K562 (cell line): ENCODE measurements at regions not wholly inside any gene's neighbourhood (a gene's known extent, or its start where the extent isn't known, plus 50 kb on each side); places are given as distances from the start of the nearest gene placed in this dataset.

Source experiments
- ATAC-seq: fragments of 200-7000 bp; cut with Tn5 transposase; 3 replicates; pipeline ENCODE4 v1.9.1; 2020; ENCODE audit warnings: moderate library complexity
- BruUV-seq: library from RNA; stranded (reverse); fragments of 400-500 nt; replicated peaks from 2 replicates; lab custom pipeline; 2021; lab: Mats Ljungman, UMichigan
- CTCF ChIA-PET: fragments of 300-600 bp; formaldehyde crosslinking; extraction: SDS; loops from one replicate; lab custom pipeline; 2021; ENCODE audit warnings: low intra/inter-chr PET ratio; lab: Yijun Ruan, JAX
- POLR2A ChIA-PET: fragments of 300-600, 350-650 bp; sonication (Branson Sonifier 250); formaldehyde crosslinking; extraction: SDS; loops from one replicate; lab custom pipeline; 2021; ENCODE audit warnings: antibody characterized with exemption, inconsistent platforms; lab: Yijun Ruan, JAX
- DNase-seq, 4 experiments: peaks; one replicate each; pipeline versions ENCODE4 v3.0.0 to v3.0.0-alpha.2; 2011 to 2018; ENCODE audit warnings: low spot score in 3 of 4, mixed read lengths in 3 of 4; ENCODE audit errors: extremely low read depth in 1 of 4
- FAIRE-seq: peaks from 2 replicates; lab custom pipeline; 2011; peaks lifted over from hg19 to GRCh38; lab: Jason Lieb, UNC
- H2AFZ ChIP-seq: 2 replicates; pipeline ENCODE4 v1.6.0; 2011; ENCODE audit warnings: low read depth, low read length, control low read depth, inconsistent platforms
- H3K27ac ChIP-seq: fragments of 200-600 bp; 3 replicates; pipeline ENCODE4 v1.8.0; 2011; ENCODE audit warnings: low read depth, mild to moderate bottlenecking, control low read depth, inconsistent platforms, low read length, moderate library complexity, mixed read lengths; ENCODE audit errors: extremely low read depth
- H3K27me3 ChIP-seq, 2 experiments: fragments of 300-600 bp in 1 of 2; 2 replicates in 1 of 2; 3 replicates in 1 of 2; pipeline versions ENCODE4 v1.6.0 to v1.8.0; 2011; ENCODE audit warnings: inconsistent platforms in 2 of 2, low read length in 2 of 2, mild to moderate bottlenecking in 1 of 2, mixed read lengths in 1 of 2, moderate library complexity in 1 of 2; ENCODE audit not compliant: control insufficient read depth in 2 of 2, insufficient read depth in 2 of 2
- H3K36me3 ChIP-seq: fragments of 300-600 bp; 3 replicates; pipeline ENCODE4 v1.8.0; 2011; ENCODE audit warnings: mild to moderate bottlenecking, low read length, inconsistent platforms; ENCODE audit not compliant: control insufficient read depth, insufficient read depth
- H3K4me1 ChIP-seq, 2 experiments: fragments of 200-600 bp in 1 of 2; replicated peaks in 1 of 2; 2 replicates in 1 of 2; 3 replicates in 1 of 2; pipeline versions ENCODE4 v1.5.1 to v1.8.0; 2011; ENCODE audit warnings: inconsistent platforms in 2 of 2, low read length in 2 of 2, mild to moderate bottlenecking in 1 of 2, mixed read lengths in 1 of 2, moderate library complexity in 1 of 2; ENCODE audit not compliant: control insufficient read depth in 2 of 2, insufficient read depth in 2 of 2
- H3K4me2 ChIP-seq: 2 replicates; pipeline ENCODE4 v1.6.1; 2011; ENCODE audit warnings: low read length, control low read depth, inconsistent platforms, mixed read lengths; ENCODE audit not compliant: insufficient read depth
- H3K4me3 ChIP-seq: fragments of 200-600 bp; sonication (generic), shearing (Covaris generic); 2 replicates; pipeline ENCODE4 v1.5.1; 2016; ENCODE audit warnings: control low read depth, inconsistent platforms
- H3K79me2 ChIP-seq: fragments of 200-600 bp; 3 replicates; pipeline ENCODE4 v1.8.0; 2011; ENCODE audit warnings: low read length, inconsistent platforms; ENCODE audit not compliant: control insufficient read depth, insufficient read depth
- H3K9ac ChIP-seq, 2 experiments: 2 replicates each; pipeline versions ENCODE4 v1.6.0 to v1.6.1; 2011; ENCODE audit warnings: low read depth in 2 of 2, low read length in 2 of 2, control low read depth in 1 of 2, inconsistent platforms in 1 of 2, mild to moderate bottlenecking in 1 of 2, mixed read lengths in 1 of 2; ENCODE audit not compliant: insufficient read depth in 1 of 2
- H3K9me1 ChIP-seq: one replicate; pipeline ENCODE4 v1.6.0; 2011; ENCODE audit warnings: inconsistent platforms, mild to moderate bottlenecking, low read length, moderate library complexity; ENCODE audit not compliant: control insufficient read depth, insufficient read depth
- H3K9me3 ChIP-seq: replicated peaks from 2 replicates; pipeline ENCODE4 v1.5.1; 2011; ENCODE audit warnings: low read depth, low read length, inconsistent platforms; ENCODE audit not compliant: control insufficient read depth, insufficient read depth
- H4K20me1 ChIP-seq: replicated peaks from 2 replicates; pipeline ENCODE4 v1.6.1; 2011; ENCODE audit warnings: low read length, inconsistent platforms, mixed read lengths; ENCODE audit not compliant: control insufficient read depth, insufficient read depth
- ARID1B ChIP-seq: fragments of 450-650 bp; IDR thresholded peaks from 2 replicates; pipeline ENCODE4 v1.6.1; 2016; ENCODE audit warnings: antibody characterized with exemption, mild to moderate bottlenecking, inconsistent platforms
- BCL6 ChIP-seq: fragments of 250-450 bp; sonication (Bioruptor Pico); IDR thresholded peaks from 2 replicates; pipeline ENCODE4 v1.4.0; 2020
- CBX1 ChIP-seq: sonication (generic); IDR thresholded peaks from 2 replicates; pipeline ENCODE4 v1.6.1; 2016; ENCODE audit warnings: antibody characterized with exemption, low read depth, mild to moderate bottlenecking
- E2F8 ChIP-seq: fragments of 450-650 bp; IDR thresholded peaks from 2 replicates; pipeline ENCODE4 v1.7.1; 2018; ENCODE audit warnings: mild to moderate bottlenecking, low read depth; ENCODE audit not compliant: partially characterized antibody
- FOXA3 ChIP-seq, 2 experiments: fragments of 450-650 bp in 1 of 2; sonication (generic) in 1 of 2; formaldehyde crosslinking; IDR thresholded peaks in 1 of 2; conservative IDR thresholded peaks in 1 of 2; 2 replicates each; pipeline versions ENCODE4 v1.4.0 to v1.8.0; 2020 to 2022; ENCODE audit warnings: mild to moderate bottlenecking in 2 of 2, missing genetic modification reagents in 1 of 2
- HIVEP1 ChIP-seq: fragments of 250-450 bp; sonication (Bioruptor Pico); IDR thresholded peaks from 2 replicates; pipeline ENCODE4 v1.4.0; 2020; ENCODE audit warnings: mild to moderate bottlenecking
- MITF ChIP-seq: IDR thresholded peaks from 2 replicates; pipeline ENCODE4 v1.6.1; 2014; ENCODE audit warnings: antibody characterized with exemption
- NR4A1 ChIP-seq, 2 experiments: fragments of 250-450 bp in 1 of 2; fragments of 450-650 bp in 1 of 2; sonication (Bioruptor Pico) in 1 of 2; IDR thresholded peaks; 2 replicates each; pipeline versions ENCODE4 v1.4.0 to v1.6.1; 2016 to 2020; ENCODE audit warnings: mild to moderate bottlenecking in 2 of 2, missing compliant biosample characterization in 1 of 2, missing genetic modification characterization in 1 of 2, moderate library complexity in 1 of 2
- RBM14 ChIP-seq: fragments of 200-400 bp; formaldehyde crosslinking; IDR thresholded peaks from 2 replicates; pipeline ENCODE4 v1.6.1; 2018; ENCODE audit warnings: low read depth, mild to moderate bottlenecking, low read length, moderate library complexity, borderline replicate concordance; ENCODE audit not compliant: insufficient read depth
- RUNX1 ChIP-seq: sonication (generic); IDR thresholded peaks from 2 replicates; pipeline ENCODE4 v1.6.1; 2016; ENCODE audit warnings: antibody characterized with exemption, low read depth
- SFPQ ChIP-seq: fragments of 200-400 bp; formaldehyde crosslinking; IDR thresholded peaks from 2 replicates; pipeline ENCODE4 v1.6.1; 2017; ENCODE audit warnings: mild to moderate bottlenecking, low read depth, low read length, moderate library complexity
- SMAD3 ChIP-seq: fragments of 450-650 bp; formaldehyde crosslinking; conservative IDR thresholded peaks from 2 replicates; pipeline ENCODE4 v1.4.0; 2020; ENCODE audit warnings: mild to moderate bottlenecking
- TAF1 ChIP-seq: IDR thresholded peaks from 2 replicates; pipeline ENCODE4 v1.6.1; 2011; ENCODE audit warnings: mild to moderate bottlenecking, low read length, moderate library complexity; ENCODE audit not compliant: insufficient read depth, control insufficient read depth, severe bottlenecking; ENCODE audit errors: extremely low read depth
- TGIF2 ChIP-seq: sonication (generic); formaldehyde crosslinking; IDR thresholded peaks from 2 replicates; pipeline ENCODE4 v1.8.1; 2022; ENCODE audit warnings: mild to moderate bottlenecking, missing genetic modification reagents, moderate library complexity
- TSC22D4 ChIP-seq: fragments of 450-650 bp; IDR thresholded peaks from 2 replicates; pipeline ENCODE4 v1.6.1; 2016; ENCODE audit warnings: missing genetic modification characterization, missing biosample characterization, control low read depth
- WGBS: fragments of 100-300 bp; shearing (Covaris generic); methylation state at CpG from one replicate; pipeline ENCODE4 v1.1.6; 2016; ENCODE audit warnings: low coverage, mixed read lengths; ENCODE audit not compliant: insufficient coverage; ENCODE audit errors: missing lambda C conversion rate; 5-methylcytosine and 5-hydroxymethylcytosine counted together
- in situ Hi-C: fragments of 300-500 bp; cut with MboI; formaldehyde crosslinking; loops from 4 replicates; pipeline ENCODE4 v1.15.0; 2018; ENCODE audit warnings: inconsistent platforms, mixed read lengths
- intact Hi-C: fragments of 100-400 bp; cut with micrococcal nuclease; formaldehyde crosslinking; loops from 2 replicates; pipeline ENCODE4 v1.14.2; 2022

GRCh38 chr10:8659982-8660381 is 605.5 kb downstream of the GATA3 start:
- no peaks in the 10 kb centered on the region for H4K20me1 ChIP-seq
- ATAC-seq = no peak
- in situ Hi-C loops = no loop called here

More at GRCh38 chr10:8659982-8660381, 605.5 kb downstream of the GATA3 start:
- H3K4me1 ChIP-seq = no peaks in the 10 kb centered on the region
- BruUV-seq = no TSS peak
- H3K4me3 ChIP-seq = no peak overlapping the region
- no peak overlapping the region for H3K9ac ChIP-seq
- H3K27ac ChIP-seq = no peak overlapping the region
- FAIRE-seq = no peak
- WGBS = 0% methylated on average over 2 of the region's 2 CpGs
- H3K79me2 ChIP-seq = no peaks in the 10 kb centered on the region
- no peaks in the 10 kb centered on the region for H3K27me3 ChIP-seq
- no peaks in the 10 kb centered on the region for H3K9me1 ChIP-seq
- H2AFZ ChIP-seq = no peak overlapping the region
- ChIA-PET CTCF (no interaction called here), POLR2A (no interaction called here)
- intact Hi-C loops = no loop called here
- no peak overlapping the region for H3K4me2 ChIP-seq
- no peak for TF ChIP-seq ARID1B
- TF ChIP-seq MITF = no peak
- no peak for TF ChIP-seq BCL6
- no peak for TF ChIP-seq CBX1
- no peak for TF ChIP-seq HIVEP1 (CRISPR knock-in tag)
- TF ChIP-seq FOXA3 (CRISPR knock-in tag; conservative IDR thresholded peaks at IDR 0.05 in 1 of 2, IDR thresholded peaks at IDR 0.05 in 1 of 2) = no peak
- TF ChIP-seq E2F8 = no peak
- no peak for TF ChIP-seq TAF1
- no peak for TF ChIP-seq RBM14
- TF ChIP-seq RUNX1 = no peak
- TF ChIP-seq SFPQ = no peak
- TF ChIP-seq SMAD3 = no peak
- TF ChIP-seq TSC22D4 (tag) = no peak
- TF ChIP-seq TGIF2 = no peak
- no peak for TF ChIP-seq NR4A1 (CRISPR knock-in tag; IDR thresholded peaks at IDR 0.05)
- no peak for TF ChIP-seq NR4A1 (tag; IDR thresholded peaks at IDR 0.05)
- TF ChIP-seq, all 486 proteins: peak for 0
- DNase-seq = no peak
- Histone ChIP-seq H3K9me3 (no peaks in the 10 kb centered on the region), H3K36me3 (no peaks in the 10 kb centered on the region)
